Ovary (tissue), 3 donors: ENCODE measurements at regions not wholly inside any gene's neighbourhood (a gene's known extent, or its start where the extent isn't known, plus 50 kb on each side); places are given as distances from the start of the nearest gene placed in this dataset.

ENCODE experiments used
- CTCF ChIP-seq, 3 donors: fragments of 450-650 bp in 2 of 3; fragments of 200-600 bp in 1 of 3; IDR thresholded peaks; one replicate each; pipeline versions ENCODE4 v1.5.1 to v1.8.0; 2016 to 2022; ENCODE audit warnings: antibody characterized with exemption in 3 of 3, mild to moderate bottlenecking in 1 of 3
- POLR2A ChIP-seq: fragments of 450-650 bp; IDR thresholded peaks from one replicate; pipeline ENCODE4 v1.6.1; 2017; ENCODE audit warnings: antibody characterized with exemption, mild to moderate bottlenecking, moderate library complexity
- donor health status: DM: no; HTN: no; CAD: no.

- TF ChIP-seq CTCF (IDR thresholded peaks at IDR 0.05) (no peak), POLR2A (no peak)
Measured at GRCh38 chr2:12313445-12314126, 403.1 kb upstream of the TRIB2 start.
